ENCODE measurements at regions not wholly inside any gene's neighbourhood (a gene's known extent, or its start where the extent isn't known, plus 50 kb on each side); places are given as distances from the start of the nearest gene placed in this dataset.

- H3K9ac ChIP-seq (ENCODE audit: insufficient read length, low read depth), result no peak overlapping the region
- no peaks in the 10 kb centered on the region for H3K36me3 ChIP-seq (ENCODE audit: insufficient read depth, insufficient read length, low read length)
- H3K4me1 ChIP-seq (ENCODE audit: insufficient read depth, insufficient read length), result no peaks in the 10 kb centered on the region
- TF ChIP-seq SUZ12 (IDR thresholded peaks at IDR 0.05; ENCODE audit: extremely low read depth, insufficient read depth, insufficient read length), result no peak
- no peak for TF ChIP-seq YY1 (IDR thresholded peaks at IDR 0.05; ENCODE audit: insufficient read depth, insufficient read length)
- TF ChIP-seq ZNF274 (IDR thresholded peaks at IDR 0.05; ENCODE audit: low read depth, low read length), result no peak
- no peaks in the 10 kb centered on the region for H3K9me3 ChIP-seq (ENCODE audit: insufficient read depth, low read length)
- no peak for DNase-seq (ENCODE audit: low read depth, low spot score)
- H3K27me3 ChIP-seq (ENCODE audit: insufficient read depth, insufficient read length), result no peaks in the 10 kb centered on the region
- no peak overlapping the region for H3K4me3 ChIP-seq (ENCODE audit: insufficient read length, low read depth)
Observed at GRCh38 chr6:98590136-98590681, 244.2 kb upstream of the POU3F2 start.

DNA sequence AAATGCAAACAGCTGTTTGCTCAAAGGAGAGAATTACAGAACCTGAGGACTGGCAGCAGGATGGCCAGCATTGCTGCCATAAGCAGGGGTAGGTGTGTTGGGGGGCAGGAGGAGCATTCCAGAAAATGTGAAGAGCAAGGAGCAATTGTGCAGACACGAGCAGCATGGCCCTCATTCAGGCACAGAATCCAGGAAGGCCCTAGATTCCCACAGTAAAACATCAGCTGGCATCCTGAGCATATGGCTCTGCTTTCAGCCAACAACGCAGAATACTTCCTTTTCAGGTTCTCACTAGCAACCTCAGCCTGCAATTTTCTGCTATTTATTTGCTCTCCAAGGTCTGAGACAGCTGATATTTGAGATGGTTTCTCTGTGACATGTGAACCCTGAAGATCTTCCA is 243.4 kb upstream of the POU3F2 start:
- H3K27me3 ChIP-seq (ENCODE audit: insufficient read depth, insufficient read length), result no peaks in the 10 kb centered on the region
- no peak for DNase-seq (ENCODE audit: low read depth, low spot score)
- H3K4me1 ChIP-seq (ENCODE audit: insufficient read depth, insufficient read length), result no peaks in the 10 kb centered on the region
- no peak overlapping the region for H3K4me3 ChIP-seq (ENCODE audit: insufficient read length, low read depth)
- no peak overlapping the region for H3K9ac ChIP-seq (ENCODE audit: insufficient read length, low read depth)
- no peaks in the 10 kb centered on the region for H3K9me3 ChIP-seq (ENCODE audit: insufficient read depth, low read length)
- no peak for TF ChIP-seq ZNF274 (IDR thresholded peaks at IDR 0.05; ENCODE audit: low read depth, low read length)
- no peak for TF ChIP-seq YY1 (IDR thresholded peaks at IDR 0.05; ENCODE audit: insufficient read depth, insufficient read length)
- TF ChIP-seq SUZ12 (IDR thresholded peaks at IDR 0.05; ENCODE audit: extremely low read depth, insufficient read depth, insufficient read length), result no peak
- no peaks in the 10 kb centered on the region for H3K36me3 ChIP-seq (ENCODE audit: insufficient read depth, insufficient read length, low read length)

- Histone ChIP-seq H3K36me3 (ENCODE audit: insufficient read depth, insufficient read length, low read length) (no peaks in the 10 kb centered on the region), H3K4me3 (ENCODE audit: insufficient read length, low read depth) (no peak overlapping the region), H3K27me3 (ENCODE audit: insufficient read depth, insufficient read length) (no peaks in the 10 kb centered on the region), H3K9ac (ENCODE audit: insufficient read length, low read depth) (no peak overlapping the region), H3K4me1 (ENCODE audit: insufficient read depth, insufficient read length) (no peaks in the 10 kb centered on the region), H3K9me3 (ENCODE audit: insufficient read depth, low read length) (no peaks in the 10 kb centered on the region)
- no peak for DNase-seq (ENCODE audit: low read depth, low spot score)
- no peak for TF ChIP-seq YY1 (IDR thresholded peaks at IDR 0.05; ENCODE audit: insufficient read depth, insufficient read length)
- TF ChIP-seq SUZ12 (IDR thresholded peaks at IDR 0.05; ENCODE audit: extremely low read depth, insufficient read depth, insufficient read length), result no peak
- TF ChIP-seq ZNF274 (IDR thresholded peaks at IDR 0.05; ENCODE audit: low read depth, low read length), result no peak
Observed at GRCh38 chr6:98593676-98594075, 240.7 kb upstream of the POU3F2 start.

DNA sequence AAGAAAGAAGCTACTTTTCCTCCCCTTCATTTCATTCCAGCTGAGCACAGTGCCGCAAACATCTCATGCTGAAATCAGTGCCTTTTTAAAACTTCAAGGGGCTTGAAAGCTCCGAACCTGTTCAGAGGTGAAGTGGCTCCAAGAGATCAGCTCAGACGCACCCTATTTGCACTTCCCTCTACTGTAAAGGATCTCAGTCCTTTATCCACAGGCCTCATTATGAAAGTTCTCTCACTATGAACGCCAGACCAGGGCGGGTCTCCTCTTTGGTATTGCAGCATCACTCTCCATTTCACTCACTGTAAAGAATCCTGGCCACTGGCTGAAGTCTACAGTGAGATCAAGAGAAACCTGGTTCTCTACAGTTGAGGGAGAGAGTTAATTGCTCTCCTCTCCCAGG is 232.7 kb upstream of the POU3F2 start:
- no peak for DNase-seq (ENCODE audit: low read depth, low spot score)
- H3K9me3 ChIP-seq (ENCODE audit: insufficient read depth, low read length), result no peaks in the 10 kb centered on the region
- no peak overlapping the region for H3K4me3 ChIP-seq (ENCODE audit: insufficient read length, low read depth)
- no peaks in the 10 kb centered on the region for H3K27me3 ChIP-seq (ENCODE audit: insufficient read depth, insufficient read length)
- no peak overlapping the region for H3K9ac ChIP-seq (ENCODE audit: insufficient read length, low read depth)
- H3K4me1 ChIP-seq (ENCODE audit: insufficient read depth, insufficient read length), result no peaks in the 10 kb centered on the region
- no peaks in the 10 kb centered on the region for H3K36me3 ChIP-seq (ENCODE audit: insufficient read depth, insufficient read length, low read length)
- TF ChIP-seq YY1 (IDR thresholded peaks at IDR 0.05; ENCODE audit: insufficient read depth, insufficient read length), result no peak
- TF ChIP-seq SUZ12 (IDR thresholded peaks at IDR 0.05; ENCODE audit: extremely low read depth, insufficient read depth, insufficient read length), result no peak
- no peak for TF ChIP-seq ZNF274 (IDR thresholded peaks at IDR 0.05; ENCODE audit: low read depth, low read length)

GRCh38 chr6:98605705-98606104 is 228.7 kb upstream of the POU3F2 start:
- Histone ChIP-seq H3K36me3 (ENCODE audit: insufficient read depth, insufficient read length, low read length) (no peaks in the 10 kb centered on the region), H3K27me3 (ENCODE audit: insufficient read depth, insufficient read length) (no peaks in the 10 kb centered on the region), H3K4me1 (ENCODE audit: insufficient read depth, insufficient read length) (no peaks in the 10 kb centered on the region), H3K4me3 (ENCODE audit: insufficient read length, low read depth) (no peak overlapping the region), H3K9ac (ENCODE audit: insufficient read length, low read depth) (no peak overlapping the region), H3K9me3 (ENCODE audit: insufficient read depth, low read length) (no peaks in the 10 kb centered on the region)
- DNase-seq (ENCODE audit: low read depth, low spot score), result no peak
- TF ChIP-seq ZNF274 (IDR thresholded peaks at IDR 0.05; ENCODE audit: low read depth, low read length), result no peak

- TF ChIP-seq ZNF274 (IDR thresholded peaks at IDR 0.05; ENCODE audit: low read depth, low read length) (no peak), YY1 (IDR thresholded peaks at IDR 0.05; ENCODE audit: insufficient read depth, insufficient read length) (no peak), SUZ12 (IDR thresholded peaks at IDR 0.05; ENCODE audit: extremely low read depth, insufficient read depth, insufficient read length) (no peak)
- H3K9me3 ChIP-seq (ENCODE audit: insufficient read depth, low read length), result no peaks in the 10 kb centered on the region
- no peaks in the 10 kb centered on the region for H3K4me1 ChIP-seq (ENCODE audit: insufficient read depth, insufficient read length)
- no peaks in the 10 kb centered on the region for H3K36me3 ChIP-seq (ENCODE audit: insufficient read depth, insufficient read length, low read length)
- no peak for DNase-seq (ENCODE audit: low read depth, low spot score)
- no peaks in the 10 kb centered on the region for H3K27me3 ChIP-seq (ENCODE audit: insufficient read depth, insufficient read length)
- no peak overlapping the region for H3K9ac ChIP-seq (ENCODE audit: insufficient read length, low read depth)
- H3K4me3 ChIP-seq (ENCODE audit: insufficient read length, low read depth), result no peak overlapping the region
Observed at GRCh38 chr6:98627129-98627775, 207.1 kb upstream of the POU3F2 start.

GRCh38 chr6:98633886-98634285 is 200.5 kb upstream of the POU3F2 start:
- TF ChIP-seq YY1 (IDR thresholded peaks at IDR 0.05; ENCODE audit: insufficient read depth, insufficient read length) (no peak), ZNF274 (IDR thresholded peaks at IDR 0.05; ENCODE audit: low read depth, low read length) (no peak), SUZ12 (IDR thresholded peaks at IDR 0.05; ENCODE audit: extremely low read depth, insufficient read depth, insufficient read length) (no peak)
- no peak overlapping the region for H3K9ac ChIP-seq (ENCODE audit: insufficient read length, low read depth)
- H3K27me3 ChIP-seq (ENCODE audit: insufficient read depth, insufficient read length), result no peaks in the 10 kb centered on the region
- no peak for DNase-seq (ENCODE audit: low read depth, low spot score)
- no peaks in the 10 kb centered on the region for H3K36me3 ChIP-seq (ENCODE audit: insufficient read depth, insufficient read length, low read length)
- no peaks in the 10 kb centered on the region for H3K9me3 ChIP-seq (ENCODE audit: insufficient read depth, low read length)
- no peak overlapping the region for H3K4me3 ChIP-seq (ENCODE audit: insufficient read length, low read depth)
- H3K4me1 ChIP-seq (ENCODE audit: insufficient read depth, insufficient read length), result no peaks in the 10 kb centered on the region
